ENCODE measurements at regions not wholly inside any gene's neighbourhood (a gene's known extent, or its start where the extent isn't known, plus 50 kb on each side); places are given as distances from the start of the nearest gene placed in this dataset.

GRCh38 chr17:11130367-11130766 is 110.6 kb upstream of the SHISA6 start:
- no peaks in the 10 kb centered on the region for H3K36me3 ChIP-seq (ENCODE audit: control insufficient read depth, insufficient read depth, low read length)
- TF ChIP-seq CTCF (IDR thresholded peaks at IDR 0.05; ENCODE audit: insufficient read depth, low read length, poor library complexity, severe bottlenecking): no peak
- DNase-seq (ENCODE audit: low read depth): no peak
- no peak overlapping the region for H3K4me3 ChIP-seq (ENCODE audit: low read depth, low read length)
- no peaks in the 10 kb centered on the region for H3K27me3 ChIP-seq (ENCODE audit: control insufficient read depth, insufficient read depth, low read length)

- Histone ChIP-seq H3K36me3 (ENCODE audit: control insufficient read depth, insufficient read depth, low read length) (no peaks in the 10 kb centered on the region), H3K27me3 (ENCODE audit: control insufficient read depth, insufficient read depth, low read length) (no peaks in the 10 kb centered on the region), H3K4me3 (ENCODE audit: low read depth, low read length) (no peak overlapping the region)
- no peak for TF ChIP-seq CTCF (IDR thresholded peaks at IDR 0.05; ENCODE audit: insufficient read depth, low read length, poor library complexity, severe bottlenecking)
- no peak for DNase-seq (ENCODE audit: low read depth)
Measured at GRCh38 chr17:11122908-11123307, 118.1 kb upstream of the SHISA6 start.

- Histone ChIP-seq H3K27me3 (ENCODE audit: control insufficient read depth, insufficient read depth, low read length) (no peaks in the 10 kb centered on the region), H3K4me3 (ENCODE audit: low read depth, low read length) (no peak overlapping the region), H3K36me3 (ENCODE audit: control insufficient read depth, insufficient read depth, low read length) (no peaks in the 10 kb centered on the region)
- TF ChIP-seq CTCF (IDR thresholded peaks at IDR 0.05; ENCODE audit: insufficient read depth, low read length, poor library complexity, severe bottlenecking): no peak
- no peak for DNase-seq (ENCODE audit: low read depth)
Measured at GRCh38 chr17:11121341-11121985, 119.5 kb upstream of the SHISA6 start.

- H3K4me3 ChIP-seq (ENCODE audit: low read depth, low read length): no peak overlapping the region
- no peak for TF ChIP-seq CTCF (IDR thresholded peaks at IDR 0.05; ENCODE audit: insufficient read depth, low read length, poor library complexity, severe bottlenecking)
- no peaks in the 10 kb centered on the region for H3K27me3 ChIP-seq (ENCODE audit: control insufficient read depth, insufficient read depth, low read length)
- H3K36me3 ChIP-seq (ENCODE audit: control insufficient read depth, insufficient read depth, low read length): no peaks in the 10 kb centered on the region
- no peak for DNase-seq (ENCODE audit: low read depth)
Measured at GRCh38 chr17:11109106-11109505, 131.9 kb upstream of the SHISA6 start.

GRCh38 chr17:11105141-11105540 is 135.9 kb upstream of the SHISA6 start:
- H3K36me3 ChIP-seq (ENCODE audit: control insufficient read depth, insufficient read depth, low read length): no peaks in the 10 kb centered on the region
- no peaks in the 10 kb centered on the region for H3K27me3 ChIP-seq (ENCODE audit: control insufficient read depth, insufficient read depth, low read length)
- no peak for DNase-seq (ENCODE audit: low read depth)
- TF ChIP-seq CTCF (IDR thresholded peaks at IDR 0.05; ENCODE audit: insufficient read depth, low read length, poor library complexity, severe bottlenecking): no peak
- no peak overlapping the region for H3K4me3 ChIP-seq (ENCODE audit: low read depth, low read length)

GRCh38 chr17:11097121-11097520 is 143.9 kb upstream of the SHISA6 start:
- Histone ChIP-seq H3K36me3 (ENCODE audit: control insufficient read depth, insufficient read depth, low read length) (no peaks in the 10 kb centered on the region), H3K4me3 (ENCODE audit: low read depth, low read length) (no peak overlapping the region), H3K27me3 (ENCODE audit: control insufficient read depth, insufficient read depth, low read length) (no peaks in the 10 kb centered on the region)
- no peak for TF ChIP-seq CTCF (IDR thresholded peaks at IDR 0.05; ENCODE audit: insufficient read depth, low read length, poor library complexity, severe bottlenecking)
- no peak for DNase-seq (ENCODE audit: low read depth)

Measured in kidney epithelial cell (primary cell).